Right hindlimb (tissue), 1 donor: ENCODE measurements at regions not wholly inside any gene's neighbourhood (a gene's known extent, or its start where the extent isn't known, plus 50 kb on each side); places are given as distances from the start of the nearest gene placed in this dataset.
"Not testable (repeated sequence)": the region's sequence is repeated elsewhere in the genome, so short reads cannot be mapped to it uniquely, and the experiment has no call there.

Source experiments
- DNase-seq: peaks from one replicate; pipeline ENCODE4 v3.0.0-alpha.2; 2018

- DNase-seq = not testable (repeated sequence)
These were observed 148.0 kb upstream of the PDE4D start for GRCh38 chr5:60041508-60041907.

- DNase-seq = no peak
These were observed 142.8 kb upstream of the PDE4D start for GRCh38 chr5:60036192-60036938.

- DNase-seq = no peak
These were observed 132.6 kb upstream of the PDE4D start for GRCh38 chr5:60026161-60026560.

- DNase-seq = no peak
These were observed 130.6 kb upstream of the PDE4D start for GRCh38 chr5:60024104-60024503.

GRCh38 chr5:60023255-60023654 is 129.7 kb upstream of the PDE4D start:
- DNase-seq = no peak

GRCh38 chr5:60020457-60020856 is 126.9 kb upstream of the PDE4D start:
- DNase-seq = no peak

- DNase-seq = not testable (repeated sequence)
These were observed 125.4 kb upstream of the PDE4D start for GRCh38 chr5:60018960-60019359.

- DNase-seq = no peak
These were observed 124.6 kb upstream of the PDE4D start for GRCh38 chr5:60018091-60018490.

GRCh38 chr5:60014331-60014730 is 120.8 kb upstream of the PDE4D start:
- DNase-seq = no peak

- DNase-seq = no peak
These were observed 117.3 kb upstream of the PDE4D start for GRCh38 chr5:60010853-60011252.

- no peak for DNase-seq
These were observed 116.8 kb upstream of the PDE4D start for GRCh38 chr5:60010328-60010727.

GRCh38 chr5:60007729-60008128 is 114.2 kb upstream of the PDE4D start:
- DNase-seq = no peak

- no peak for DNase-seq
These were observed 105.5 kb upstream of the PDE4D start for GRCh38 chr5:59999056-59999455.

GRCh38 chr5:59992206-59992605 is 98.7 kb upstream of the PDE4D start:
- DNase-seq = no peak

- no peak for DNase-seq
These were observed 94.9 kb upstream of the PDE4D start for GRCh38 chr5:59988396-59988795.

GRCh38 chr5:59976342-59976741 is 82.8 kb upstream of the PDE4D start:
- no peak for DNase-seq

- DNase-seq = no peak
These were observed 78.5 kb upstream of the PDE4D start for GRCh38 chr5:59972043-59972442.

- DNase-seq = no peak
These were observed 65.8 kb upstream of the PDE4D start for GRCh38 chr5:59959330-59959729.

- no peak for DNase-seq
These were observed 62.7 kb upstream of the PDE4D start for GRCh38 chr5:59956130-59956783.

GRCh38 chr5:59955241-59955640 is 61.7 kb upstream of the PDE4D start:
- no peak for DNase-seq

GRCh38 chr5:59943452-59944113 is 50.1 kb upstream of the PDE4D start:
- no peak for DNase-seq
